GM13976 (cell line): ENCODE measurements at regions not wholly inside any gene's neighbourhood (a gene's known extent, or its start where the extent isn't known, plus 50 kb on each side); places are given as distances from the start of the nearest gene placed in this dataset.
"Not testable (repeated sequence)": the region's sequence is repeated elsewhere in the genome, so short reads cannot be mapped to it uniquely, and the experiment has no call there.

Experiments used
- DNase-seq: peaks from one replicate; pipeline ENCODE4 v3.0.0; 2012; ENCODE audit warnings: low spot score
- CTCF ChIP-seq: IDR thresholded peaks from 2 replicates; pipeline ENCODE4 v1.5.1; 2012; ENCODE audit warnings: borderline replicate concordance, mild to moderate bottlenecking; ENCODE audit not compliant: insufficient read depth; ENCODE audit errors: extremely low read depth, missing control alignments, control extremely low read depth
- in situ Hi-C: fragments of 300-500 bp; cut with MboI; formaldehyde crosslinking; loops from one replicate; pipeline ENCODE4 v1.12.0; 2022; ENCODE audit warnings: low sequenced_read_pairs, mixed read lengths, inconsistent platforms; ENCODE audit not compliant: unreplicated experiment

- TF ChIP-seq CTCF = no peak
- no peak for DNase-seq
- in situ Hi-C loops = no loop called here
These were observed 424.4 kb upstream of the LMO3 start for GRCh38 chr12:17030338-17030737.

- DNase-seq = no peak
- in situ Hi-C loops = no loop called here
These were observed 422.4 kb upstream of the LMO3 start for GRCh38 chr12:17028348-17028747.

GRCh38 chr12:17025424-17025823, 419.5 kb upstream of the LMO3 start:
- DNase-seq, in situ Hi-C loops: not testable (repeated sequence)

More at GRCh38 chr12:17028348-17028747, 422.4 kb upstream of the LMO3 start:
- TF ChIP-seq CTCF = no peak

GRCh38 chr12:17020765-17021164, 414.8 kb upstream of the LMO3 start:
- no peak for TF ChIP-seq CTCF

DNA sequence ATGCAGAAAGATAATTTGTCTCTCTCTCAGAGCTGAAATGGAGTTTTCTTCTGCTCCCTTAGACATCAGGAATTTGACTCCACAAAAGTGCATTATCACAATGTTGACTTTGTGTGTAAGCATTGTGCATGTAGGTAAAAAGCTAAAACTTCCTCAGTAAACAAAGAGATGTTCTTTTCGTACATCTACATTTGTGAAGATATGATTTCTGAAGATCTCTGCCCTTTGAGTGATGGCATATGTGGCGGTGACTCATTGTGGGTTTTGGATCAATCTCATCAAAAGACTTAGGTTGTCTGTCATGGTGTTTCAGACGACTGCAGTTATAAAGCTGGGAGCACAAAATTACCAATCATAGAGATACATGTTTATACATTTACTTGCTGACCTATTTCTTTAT, 411.4 kb upstream of the LMO3 start:
- in situ Hi-C loops = no loop called here
- no peak for TF ChIP-seq CTCF
- no peak for DNase-seq

More at GRCh38 chr12:17020765-17021164, 414.8 kb upstream of the LMO3 start:
- in situ Hi-C loops = no loop called here
- DNase-seq = no peak

GRCh38 chr12:17016116-17016864, 410.3 kb upstream of the LMO3 start:
- no peak for TF ChIP-seq CTCF
- no peak for DNase-seq
- in situ Hi-C loops = no loop called here

DNA sequence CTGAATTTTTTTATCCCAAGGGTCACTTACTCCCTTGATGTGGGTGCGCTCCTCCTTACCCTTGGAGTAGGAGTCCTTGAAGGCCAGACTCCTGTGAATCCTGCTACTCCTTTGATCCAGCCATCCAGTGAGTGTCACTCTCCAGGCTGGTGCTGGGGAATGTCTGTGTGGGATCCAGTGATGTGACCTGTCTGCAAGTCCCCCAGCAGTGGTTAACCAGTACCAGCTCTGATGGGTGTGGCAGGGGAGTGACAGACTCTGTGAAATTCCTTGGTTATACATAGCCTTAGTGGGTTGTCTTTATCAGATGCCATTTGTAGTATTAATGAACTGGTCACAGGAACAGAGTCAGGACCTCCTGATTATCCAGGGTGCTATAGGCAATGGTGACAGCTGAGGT, 409.5 kb upstream of the LMO3 start:
- no peak for DNase-seq
- in situ Hi-C loops = no loop called here
- no peak for TF ChIP-seq CTCF

- in situ Hi-C loops, DNase-seq: not testable (repeated sequence)
These were observed 401.6 kb upstream of the LMO3 start for GRCh38 chr12:17007442-17008040.

- in situ Hi-C loops, DNase-seq: not testable (repeated sequence)
These were observed 392.6 kb upstream of the LMO3 start for GRCh38 chr12:16998538-16998937.
